Spleen (tissue), 11 donors: ENCODE measurements at regions not wholly inside any gene's neighbourhood (a gene's known extent, or its start where the extent isn't known, plus 50 kb on each side); places are given as distances from the start of the nearest gene placed in this dataset.

Source experiments
- DNase-seq: peaks from one replicate; pipeline ENCODE4 v3.0.0-alpha.2; 2020
- H3K27ac ChIP-seq, 8 donors: fragments of 200-600 bp; sonication (generic) in 7 of 8; 1 replicate in 4 of 8; 2 replicates in 4 of 8; pipeline versions ENCODE4 v1.5.0 to v1.8.0; 2016 to 2021; ENCODE audit warnings: inconsistent platforms in 4 of 8, mild to moderate bottlenecking in 4 of 8, moderate library complexity in 1 of 8
- H3K27me3 ChIP-seq, 7 donors: fragments of 200-600 bp; sonication (generic) in 6 of 7; replicated peaks in 1 of 7; 1 replicate in 4 of 7; 2 replicates in 3 of 7; pipeline versions ENCODE4 v1.5.0 to v1.8.0; 2016 to 2021; ENCODE audit warnings: inconsistent platforms in 3 of 7, mild to moderate bottlenecking in 1 of 7
- H3K36me3 ChIP-seq, 6 donors: fragments of 200-600 bp; sonication (generic) in 5 of 6; 1 replicate in 4 of 6; 2 replicates in 2 of 6; pipeline versions ENCODE4 v1.5.0 to v1.8.0; 2016 to 2021; ENCODE audit warnings: inconsistent platforms in 2 of 6
- H3K4me1 ChIP-seq, 6 donors: fragments of 200-600 bp; sonication (generic) in 5 of 6; 1 replicate in 3 of 6; 2 replicates in 3 of 6; pipeline versions ENCODE4 v1.5.0 to v1.8.0; 2016 to 2021; ENCODE audit warnings: inconsistent platforms in 3 of 6
- H3K4me3 ChIP-seq, 8 donors: fragments of 200-600 bp; sonication (generic) in 7 of 8; 1 replicate in 4 of 8; 2 replicates in 4 of 8; pipeline versions ENCODE4 v1.5.0 to v1.8.0; 2016 to 2021; ENCODE audit warnings: inconsistent platforms in 4 of 8, mild to moderate bottlenecking in 4 of 8, moderate library complexity in 2 of 8
- H3K9me3 ChIP-seq, 8 donors: fragments of 200-600 bp; sonication (generic) in 7 of 8; 1 replicate in 4 of 8; 2 replicates in 4 of 8; pipeline versions ENCODE4 v1.5.0 to v1.8.0; 2016 to 2021; ENCODE audit warnings: inconsistent platforms in 4 of 8
- POLR2A ChIP-seq, 3 donors: fragments of 450-650 bp; IDR thresholded peaks; one replicate each; pipeline ENCODE4 v1.5.1; 2017; ENCODE audit warnings: antibody characterized with exemption in 3 of 3, mild to moderate bottlenecking in 1 of 3
- POLR2AphosphoS5 ChIP-seq, 3 donors: sonication (generic); formaldehyde crosslinking; IDR thresholded peaks; one replicate each; pipeline ENCODE4 v1.5.1; 2017; ENCODE audit warnings: antibody characterized with exemption in 3 of 3
- WGBS, 5 donors: extraction: QIAGEN DNeasy Blood & Tissue Kit in 3 of 5; methylation state at CpG; one replicate each; pipeline versions ENCODE4 v1.1.5 to v1.1.7; 2013 to 2018; 5-methylcytosine and 5-hydroxymethylcytosine counted together
- intact Hi-C: fragments of 100-400 bp; cut with DNase I; formaldehyde crosslinking; loops from one replicate; pipeline ENCODE4 v1.15.0; 2023; ENCODE audit warnings: low total_unique reads
- TF ChIP-seq, protein P1 (sequence below), 11 experiments: fragments of 200-600 bp in 7 of 11; fragments of 450-650 bp in 4 of 11; sonication (generic) in 4 of 11; IDR thresholded peaks in 8 of 11; conservative IDR thresholded peaks in 3 of 11; 1 replicate in 7 of 11; 2 replicates in 4 of 11; pipeline versions ENCODE4 v1.4.0 to v1.8.0; 2016 to 2021; ENCODE audit warnings: antibody characterized with exemption in 11 of 11, inconsistent platforms in 4 of 11, mild to moderate bottlenecking in 1 of 11
- donor health status: healthy with polysubstance abuse.
- donor health status: DM: no; HTN: no; CAD: no; lungs with moderate emphysema.
- donor health status: DM: no; HTN: no; CAD: no.
- donor health status: Bipolar disorder and iron deficiency.
- donor health status: healthy.
- donor health status: DM: no; HTN: no; CAD: no.
- donor health status: DM: yes; HTN: yes; CAD: no.

DNA sequence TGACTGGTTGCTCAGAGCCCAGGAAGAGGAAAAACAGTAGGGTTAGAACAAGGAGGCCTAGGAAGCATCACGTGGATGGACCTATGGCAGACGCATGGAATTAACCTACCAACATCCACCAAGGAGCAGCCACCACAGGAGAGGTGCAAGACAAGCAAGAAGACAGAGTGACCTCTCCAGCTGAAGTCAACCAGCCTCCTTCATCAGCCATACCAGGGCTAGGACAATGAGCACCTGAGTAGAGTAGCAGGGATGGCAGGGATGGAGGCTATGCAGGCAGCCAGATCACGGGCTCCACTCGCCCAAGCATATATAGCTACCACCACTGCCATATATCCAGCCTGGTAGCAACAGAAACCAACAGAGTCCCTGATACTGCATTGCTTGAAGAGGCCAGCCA lies 202.1 kb upstream of the B3GAT1 start:
- Histone ChIP-seq H3K36me3 (no peaks in the 10 kb centered on the region), H3K4me1 (no peaks in the 10 kb centered on the region), H3K4me3 (no peak overlapping the region), H3K27ac (no peak overlapping the region), H3K9me3 (no peaks in the 10 kb centered on the region), H3K27me3 (peaks cover 0 to 22% (median 0%) of the 10 kb centered on the region in 7 donors)
- no peak for DNase-seq
- TF ChIP-seq POLR2A (IDR thresholded peaks at IDR 0.05), result no peak
- 73 to 87% (median 78%) methylated on average over 4 of the region's 4 CpGs for WGBS, 5 donors
- intact Hi-C loops, result no loop called here

DNA sequence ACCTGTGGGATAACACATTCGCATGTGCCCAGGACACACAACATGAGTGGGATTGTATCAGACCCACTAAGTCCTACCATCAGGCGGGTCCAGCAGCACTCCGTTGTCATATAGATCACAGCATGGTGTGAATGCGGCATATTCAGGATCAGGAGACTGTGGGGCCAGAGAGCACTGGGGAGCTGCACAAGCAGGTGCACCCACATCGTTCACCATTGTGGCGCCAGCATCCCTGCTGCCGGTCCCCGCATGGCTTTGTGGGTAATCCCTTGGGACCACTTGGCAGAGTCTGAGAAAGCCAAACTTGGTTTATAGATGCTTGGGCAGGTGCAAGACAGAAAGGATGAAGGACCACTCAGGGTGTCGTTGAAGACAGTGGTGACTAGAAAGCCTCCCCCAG lies 201.6 kb upstream of the B3GAT1 start:
- Histone ChIP-seq H3K36me3 (no peaks in the 10 kb centered on the region), H3K9me3 (no peaks in the 10 kb centered on the region), H3K4me3 (no peak overlapping the region), H3K4me1 (no peaks in the 10 kb centered on the region), H3K27me3 (peaks cover 0 to 22% (median 0%) of the 10 kb centered on the region in 7 donors), H3K27ac (no peak overlapping the region)
- 82 to 97% (median 90%) methylated on average over 8 to 9 of the region's 9 CpGs for WGBS, 5 donors
- DNase-seq, result no peak
- TF ChIP-seq POLR2A (IDR thresholded peaks at IDR 0.05) (no peak), POLR2AphosphoS5 (IDR thresholded peaks at IDR 0.05) (no peak)
- TF ChIP-seq, protein P1, sequence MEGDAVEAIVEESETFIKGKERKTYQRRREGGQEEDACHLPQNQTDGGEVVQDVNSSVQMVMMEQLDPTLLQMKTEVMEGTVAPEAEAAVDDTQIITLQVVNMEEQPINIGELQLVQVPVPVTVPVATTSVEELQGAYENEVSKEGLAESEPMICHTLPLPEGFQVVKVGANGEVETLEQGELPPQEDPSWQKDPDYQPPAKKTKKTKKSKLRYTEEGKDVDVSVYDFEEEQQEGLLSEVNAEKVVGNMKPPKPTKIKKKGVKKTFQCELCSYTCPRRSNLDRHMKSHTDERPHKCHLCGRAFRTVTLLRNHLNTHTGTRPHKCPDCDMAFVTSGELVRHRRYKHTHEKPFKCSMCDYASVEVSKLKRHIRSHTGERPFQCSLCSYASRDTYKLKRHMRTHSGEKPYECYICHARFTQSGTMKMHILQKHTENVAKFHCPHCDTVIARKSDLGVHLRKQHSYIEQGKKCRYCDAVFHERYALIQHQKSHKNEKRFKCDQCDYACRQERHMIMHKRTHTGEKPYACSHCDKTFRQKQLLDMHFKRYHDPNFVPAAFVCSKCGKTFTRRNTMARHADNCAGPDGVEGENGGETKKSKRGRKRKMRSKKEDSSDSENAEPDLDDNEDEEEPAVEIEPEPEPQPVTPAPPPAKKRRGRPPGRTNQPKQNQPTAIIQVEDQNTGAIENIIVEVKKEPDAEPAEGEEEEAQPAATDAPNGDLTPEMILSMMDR (IDR thresholded peaks at IDR 0.05 in 8 of 11, conservative IDR thresholded peaks at IDR 0.05 in 3 of 11), result no peak
- intact Hi-C loops, result no loop called here

DNA sequence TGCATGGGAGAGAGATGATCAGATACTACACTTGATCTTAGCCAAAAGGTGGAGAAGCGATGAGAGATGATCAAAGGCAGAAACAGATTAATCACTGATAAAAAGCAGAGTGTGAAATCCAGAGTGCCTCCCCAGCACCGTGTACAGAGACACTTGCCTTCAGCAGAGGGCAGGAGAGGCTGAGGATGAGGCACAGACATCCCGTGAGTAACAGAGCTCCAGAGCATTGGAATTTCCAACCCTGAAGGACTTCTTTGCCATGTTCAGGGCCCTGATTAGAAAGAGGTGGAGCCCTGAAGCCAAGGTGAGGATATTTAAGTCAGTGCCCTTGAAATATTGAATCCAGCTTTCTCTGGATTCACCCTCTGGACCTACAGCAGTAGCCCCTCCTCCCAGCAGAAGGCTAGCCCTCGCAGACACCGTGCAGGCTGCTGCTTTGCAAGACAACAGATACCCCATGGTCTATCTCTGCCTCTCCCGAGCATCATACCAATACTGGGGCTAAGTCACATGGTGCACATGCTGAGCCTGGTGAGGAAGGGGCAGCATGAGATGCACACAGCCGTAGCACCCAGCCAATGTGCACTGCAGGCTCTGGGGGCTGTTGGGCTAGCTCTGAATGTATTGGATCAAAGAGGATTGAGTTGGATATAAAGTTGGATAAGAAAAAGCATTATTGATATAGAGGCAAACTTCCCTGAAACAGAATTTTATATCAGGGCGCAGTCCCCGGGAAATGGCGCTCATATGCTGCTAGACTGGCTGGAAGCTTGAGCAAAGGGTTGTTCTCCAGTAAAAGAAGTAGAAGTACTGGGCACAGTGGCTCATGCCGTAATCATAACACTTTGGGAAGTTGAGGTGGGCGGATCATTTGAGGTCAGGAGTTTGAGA lies 200.3 kb upstream of the B3GAT1 start:
- DNase-seq, result no peak
- no peak overlapping the region for H3K4me3 ChIP-seq
- WGBS, 5 donors, result 70 to 74% (median 73%) methylated on average over 12 of the region's 12 CpGs

DNA sequence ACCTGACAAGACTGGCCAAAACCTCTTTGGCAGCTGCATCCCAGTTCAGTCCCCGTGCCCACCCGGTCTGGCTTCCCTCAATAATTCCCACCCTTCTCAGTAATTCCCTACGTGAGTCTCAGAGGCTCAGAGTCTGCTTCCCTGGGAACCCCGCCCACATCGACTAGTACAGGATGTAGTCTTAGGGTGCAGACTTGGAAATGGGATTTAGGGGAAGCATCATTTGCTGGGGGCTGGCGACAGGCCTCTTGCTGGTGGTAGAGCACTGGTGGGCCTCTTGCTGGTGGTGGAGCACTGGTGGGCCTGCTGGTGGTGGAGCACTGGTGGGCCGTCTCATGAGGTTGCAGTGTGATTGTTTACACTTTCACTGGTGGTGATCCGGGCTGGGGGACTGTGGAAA lies 199.5 kb upstream of the B3GAT1 start:
- H3K9me3 ChIP-seq, result no peaks in the 10 kb centered on the region
- TF ChIP-seq, protein P1 (IDR thresholded peaks at IDR 0.05 in 8 of 11, conservative IDR thresholded peaks at IDR 0.05 in 3 of 11), result no peak
- TF ChIP-seq POLR2A (IDR thresholded peaks at IDR 0.05), result no peak
- H3K4me1 ChIP-seq, result no peaks in the 10 kb centered on the region
- intact Hi-C loops, result no loop called here
- H3K27me3 ChIP-seq, result peaks cover 0 to 22% (median 0%) of the 10 kb centered on the region in 7 donors
- 77 to 89% (median 81%) methylated on average over 5 to 8 of the region's 8 CpGs for WGBS, 5 donors
- no peak for DNase-seq
- H3K36me3 ChIP-seq, result no peaks in the 10 kb centered on the region
- H3K27ac ChIP-seq, result no peak overlapping the region
- no peak overlapping the region for H3K4me3 ChIP-seq

More for the DNA sequence above, 200.3 kb upstream of the B3GAT1 start:
- no peak overlapping the region for H3K27ac ChIP-seq
- H3K36me3 ChIP-seq, result no peaks in the 10 kb centered on the region
- H3K4me1 ChIP-seq, result no peaks in the 10 kb centered on the region
- intact Hi-C loops, result no loop called here
- H3K27me3 ChIP-seq, result peaks cover 0 to 18% (median 0%) of the 10 kb centered on the region in 7 donors
- TF ChIP-seq POLR2AphosphoS5 (IDR thresholded peaks at IDR 0.05), result no peak
- TF ChIP-seq, protein P1 (IDR thresholded peaks at IDR 0.05 in 8 of 11, conservative IDR thresholded peaks at IDR 0.05 in 3 of 11), result no peak
- TF ChIP-seq POLR2A (IDR thresholded peaks at IDR 0.05), result no peak
- no peaks in the 10 kb centered on the region for H3K9me3 ChIP-seq
